ENCODE measurements at regions not wholly inside any gene's neighbourhood (a gene's known extent, or its start where the extent isn't known, plus 50 kb on each side); places are given as distances from the start of the nearest gene placed in this dataset.

GRCh38 chr10:123558651-123559050 is 107.5 kb upstream of the GPR26 start:
- no peak for DNase-seq (ENCODE audit: low read depth)

- peak; percentile 45 for DNase-seq (ENCODE audit: low read depth)
These were observed 106.9 kb upstream of the GPR26 start for GRCh38 chr10:123559066-123559822.

- DNase-seq (ENCODE audit: low read depth) = no peak
These were observed 106.4 kb upstream of the GPR26 start for GRCh38 chr10:123559823-123560092.

GRCh38 chr10:123560301-123561140 is 105.6 kb upstream of the GPR26 start:
- DNase-seq (ENCODE audit: low read depth) = no peak

GRCh38 chr10:123561141-123561440 is 105.1 kb upstream of the GPR26 start:
- DNase-seq (ENCODE audit: low read depth) = no peak

- no peak for DNase-seq (ENCODE audit: low read depth)
These were observed 103.8 kb upstream of the GPR26 start for GRCh38 chr10:123562387-123562786.

- DNase-seq (ENCODE audit: low read depth) = no peak
These were observed 103.2 kb upstream of the GPR26 start for GRCh38 chr10:123562811-123563580.

- no peak for DNase-seq (ENCODE audit: low read depth)
These were observed 102.6 kb upstream of the GPR26 start for GRCh38 chr10:123563581-123563855.

- no peak for DNase-seq (ENCODE audit: low read depth)
These were observed 102.2 kb upstream of the GPR26 start for GRCh38 chr10:123563994-123564393.

- DNase-seq (ENCODE audit: low read depth) = no peak
These were observed 101.5 kb upstream of the GPR26 start for GRCh38 chr10:123564631-123565030.

GRCh38 chr10:123565691-123566660 is 100.2 kb upstream of the GPR26 start:
- no peak for DNase-seq (ENCODE audit: low read depth)

GRCh38 chr10:123567984-123568739 is 98.0 kb upstream of the GPR26 start:
- no peak for DNase-seq (ENCODE audit: low read depth)

- DNase-seq (ENCODE audit: low read depth) = no peak
These were observed 97.4 kb upstream of the GPR26 start for GRCh38 chr10:123568751-123569150.

- no peak for DNase-seq (ENCODE audit: low read depth)
These were observed 96.6 kb upstream of the GPR26 start for GRCh38 chr10:123569436-123570035.

GRCh38 chr10:123570051-123570897 is 95.9 kb upstream of the GPR26 start:
- DNase-seq (ENCODE audit: low read depth) = no peak

- no peak for DNase-seq (ENCODE audit: low read depth)
These were observed 95.1 kb upstream of the GPR26 start for GRCh38 chr10:123570898-123571515.

- no peak for DNase-seq (ENCODE audit: low read depth)
These were observed 94.2 kb upstream of the GPR26 start for GRCh38 chr10:123571978-123572377.

- DNase-seq (ENCODE audit: low read depth) = no peak
These were observed 92.7 kb upstream of the GPR26 start for GRCh38 chr10:123573236-123574108.

Data from activated gamma-delta T cell treated with anti-CD3 and anti-CD28 coated beads, Interleukin-2, amount 50 U/mL, for 16 hours (primary cell).